ENCODE measurements at regions not wholly inside any gene's neighbourhood (a gene's known extent, or its start where the extent isn't known, plus 50 kb on each side); places are given as distances from the start of the nearest gene placed in this dataset.

- peak; percentile 18 for ATAC-seq
- Mint-ChIP-seq H3K9me3 (peaks cover 5% of the 10 kb centered on the region), H3K36me3 (no peaks in the 10 kb centered on the region), H3K27me3 (peaks cover 19% of the 10 kb centered on the region), H3K4me1 (no peaks in the 10 kb centered on the region), H3K4me3 (no peak overlapping the region), H3K27ac (no peak overlapping the region)
Observed at GRCh38 chr10:75347186-75347585, 54.4 kb downstream of the ZNF503 start.

- Mint-ChIP-seq H3K27ac (no peak overlapping the region), H3K36me3 (no peaks in the 10 kb centered on the region), H3K9me3 (peaks cover 5% of the 10 kb centered on the region), H3K4me1 (no peaks in the 10 kb centered on the region), H3K4me3 (no peak overlapping the region), H3K27me3 (peaks cover 19% of the 10 kb centered on the region)
- no peak for ATAC-seq
Observed at GRCh38 chr10:75345738-75346137, 55.8 kb downstream of the ZNF503 start.

GRCh38 chr10:75344170-75344569 is 57.4 kb downstream of the ZNF503 start:
- H3K4me3 Mint-ChIP-seq = no peak overlapping the region
- no peak overlapping the region for H3K27ac Mint-ChIP-seq
- H3K4me1 Mint-ChIP-seq = no peaks in the 10 kb centered on the region
- no peaks in the 10 kb centered on the region for H3K36me3 Mint-ChIP-seq
- peaks cover 23% of the 10 kb centered on the region for H3K27me3 Mint-ChIP-seq
- ATAC-seq = no peak
- peaks cover 5% of the 10 kb centered on the region for H3K9me3 Mint-ChIP-seq

DNA sequence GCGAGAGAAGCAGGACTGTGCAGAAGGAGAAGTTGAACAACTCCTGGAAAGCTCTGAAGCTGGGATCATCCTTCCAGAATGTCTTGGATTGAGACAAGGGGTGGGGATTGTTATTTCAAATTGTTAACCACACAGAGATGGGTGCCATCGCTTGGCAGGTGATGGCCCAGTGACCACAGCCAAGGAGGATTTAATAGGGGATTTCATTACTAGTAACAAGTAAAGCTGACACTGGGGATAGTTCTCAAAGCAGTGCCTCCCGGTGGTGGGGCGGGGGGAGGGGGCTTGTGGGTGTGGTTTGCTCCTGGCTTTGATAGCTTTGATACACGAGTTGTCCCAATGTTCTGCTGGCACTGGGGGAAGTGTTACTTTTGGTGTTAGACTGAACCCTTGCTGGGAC is 59.2 kb downstream of the ZNF503 start:
- Mint-ChIP-seq H3K36me3 (no peaks in the 10 kb centered on the region), H3K9me3 (peaks cover 8% of the 10 kb centered on the region), H3K27me3 (peaks cover 29% of the 10 kb centered on the region), H3K4me1 (no peaks in the 10 kb centered on the region), H3K4me3 (no peak overlapping the region), H3K27ac (no peak overlapping the region)
- no peak for ATAC-seq

- Mint-ChIP-seq H3K4me1 (peaks cover 11% of the 10 kb centered on the region), H3K9me3 (peaks cover 16% of the 10 kb centered on the region), H3K36me3 (peaks cover 8% of the 10 kb centered on the region), H3K4me3 (no peak overlapping the region), H3K27me3 (peaks cover 20% of the 10 kb centered on the region), H3K27ac (peak overlapping the region; percentile 28)
- peak; percentile 74 for ATAC-seq
Observed at GRCh38 chr10:75335983-75336382, 65.6 kb downstream of the ZNF503 start.

- Mint-ChIP-seq H3K4me1 (peaks cover 11% of the 10 kb centered on the region), H3K9me3 (peaks cover 16% of the 10 kb centered on the region), H3K4me3 (no peak overlapping the region)
Observed at GRCh38 chr10:75335191-75335590, 66.4 kb downstream of the ZNF503 start.

DNA sequence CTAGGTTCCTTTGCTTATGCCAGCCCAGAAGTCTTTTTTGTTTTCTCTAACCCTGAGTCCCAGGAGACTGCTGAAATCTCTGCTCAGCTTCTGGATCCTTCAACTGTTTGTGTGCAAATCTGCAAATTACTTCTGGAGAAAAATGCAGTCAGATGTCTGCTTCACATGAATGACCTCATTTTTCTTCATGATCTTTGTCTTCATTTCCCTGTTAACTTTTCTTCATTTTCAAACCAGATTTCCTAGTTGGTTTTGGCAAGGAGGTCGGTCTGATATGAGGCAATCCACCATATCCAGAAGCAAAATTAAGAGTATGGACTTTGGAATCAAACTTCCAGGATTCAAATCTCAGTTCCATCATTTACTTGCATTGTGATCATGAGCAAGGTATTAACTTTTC is 66.8 kb downstream of the ZNF503 start:
- Mint-ChIP-seq H3K4me3 (no peak overlapping the region), H3K9me3 (peaks cover 16% of the 10 kb centered on the region), H3K27me3 (peaks cover 33% of the 10 kb centered on the region), H3K4me1 (peaks cover 11% of the 10 kb centered on the region), H3K36me3 (peaks cover 8% of the 10 kb centered on the region), H3K27ac (no peak overlapping the region)
- no peak for ATAC-seq

More at GRCh38 chr10:75335191-75335590, 66.4 kb downstream of the ZNF503 start:
- H3K36me3 Mint-ChIP-seq = peaks cover 8% of the 10 kb centered on the region
- no peak overlapping the region for H3K27ac Mint-ChIP-seq
- peaks cover 28% of the 10 kb centered on the region for H3K27me3 Mint-ChIP-seq
- no peak for ATAC-seq

GRCh38 chr10:75332081-75332480 is 69.5 kb downstream of the ZNF503 start:
- Mint-ChIP-seq H3K36me3 (peaks cover 8% of the 10 kb centered on the region), H3K27ac (no peak overlapping the region), H3K27me3 (peaks cover 30% of the 10 kb centered on the region), H3K4me1 (peaks cover 11% of the 10 kb centered on the region), H3K9me3 (peaks cover 13% of the 10 kb centered on the region), H3K4me3 (no peak overlapping the region)
- no peak for ATAC-seq

GRCh38 chr10:75331081-75331480 is 70.5 kb downstream of the ZNF503 start:
- H3K36me3 Mint-ChIP-seq = peaks cover 7% of the 10 kb centered on the region
- no peak overlapping the region for H3K27ac Mint-ChIP-seq
- H3K27me3 Mint-ChIP-seq = peaks cover 30% of the 10 kb centered on the region
- H3K9me3 Mint-ChIP-seq = peaks cover 12% of the 10 kb centered on the region
- ATAC-seq = no peak
- peaks cover 7% of the 10 kb centered on the region for H3K4me1 Mint-ChIP-seq
- H3K4me3 Mint-ChIP-seq = no peak overlapping the region

DNA sequence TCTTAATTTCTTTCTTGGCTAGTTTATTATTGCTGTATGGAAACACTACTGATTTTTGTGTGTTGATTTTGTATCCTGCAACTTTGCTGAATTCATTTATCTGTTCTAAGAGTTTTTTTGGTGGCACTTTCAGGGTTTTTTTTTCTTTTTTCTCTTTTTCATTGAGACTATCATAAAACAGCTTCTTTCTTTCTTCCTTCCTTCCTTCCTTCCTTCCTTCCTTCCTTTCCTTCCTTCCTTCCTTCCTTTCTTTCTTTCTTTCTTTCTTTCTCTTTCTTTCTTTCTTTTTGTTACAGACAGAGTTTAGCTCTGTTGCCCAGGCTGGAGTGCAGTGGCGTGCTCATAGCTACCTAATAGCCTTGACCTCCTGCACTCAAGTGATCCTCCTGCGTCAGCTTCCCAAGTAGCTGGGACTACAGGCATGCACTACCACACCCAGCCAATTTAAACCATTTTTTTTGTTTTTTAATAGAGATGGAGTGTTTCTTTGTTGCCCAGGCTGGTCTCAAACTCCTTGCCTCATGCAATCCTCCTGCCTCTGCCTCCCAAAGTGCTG is 72.3 kb downstream of the ZNF503 start:
- H3K4me3 Mint-ChIP-seq = no peak overlapping the region
- H3K4me1 Mint-ChIP-seq = no peaks in the 10 kb centered on the region
- ATAC-seq = no peak
- peaks cover 3% of the 10 kb centered on the region for H3K9me3 Mint-ChIP-seq
- peaks cover 30% of the 10 kb centered on the region for H3K27me3 Mint-ChIP-seq
- no peaks in the 10 kb centered on the region for H3K36me3 Mint-ChIP-seq
- no peak overlapping the region for H3K27ac Mint-ChIP-seq

GRCh38 chr10:75326306-75326705 is 75.3 kb downstream of the ZNF503 start:
- Mint-ChIP-seq H3K27me3 (peaks cover 30% of the 10 kb centered on the region), H3K27ac (no peak overlapping the region)

GRCh38 chr10:75319274-75319673 is 82.3 kb downstream of the ZNF503 start:
- Mint-ChIP-seq H3K36me3 (no peaks in the 10 kb centered on the region), H3K27ac (no peak overlapping the region), H3K4me3 (no peak overlapping the region), H3K4me1 (no peaks in the 10 kb centered on the region), H3K27me3 (peaks cover 9% of the 10 kb centered on the region), H3K9me3 (peaks cover 20% of the 10 kb centered on the region)
- no peak for ATAC-seq

More at GRCh38 chr10:75326306-75326705, 75.3 kb downstream of the ZNF503 start:
- Mint-ChIP-seq H3K4me3 (no peak overlapping the region), H3K9me3 (peaks cover 7% of the 10 kb centered on the region), H3K4me1 (no peaks in the 10 kb centered on the region), H3K36me3 (no peaks in the 10 kb centered on the region)
- no peak for ATAC-seq

GRCh38 chr10:75314570-75314969 is 78.8 kb upstream of the COMTD1 start:
- ATAC-seq = no peak
- no peaks in the 10 kb centered on the region for H3K4me1 Mint-ChIP-seq
- H3K4me3 Mint-ChIP-seq = no peak overlapping the region
- no peak overlapping the region for H3K27ac Mint-ChIP-seq
- H3K27me3 Mint-ChIP-seq = peaks cover 20% of the 10 kb centered on the region
- H3K36me3 Mint-ChIP-seq = peaks cover 4% of the 10 kb centered on the region
- H3K9me3 Mint-ChIP-seq = peaks cover 30% of the 10 kb centered on the region

DNA sequence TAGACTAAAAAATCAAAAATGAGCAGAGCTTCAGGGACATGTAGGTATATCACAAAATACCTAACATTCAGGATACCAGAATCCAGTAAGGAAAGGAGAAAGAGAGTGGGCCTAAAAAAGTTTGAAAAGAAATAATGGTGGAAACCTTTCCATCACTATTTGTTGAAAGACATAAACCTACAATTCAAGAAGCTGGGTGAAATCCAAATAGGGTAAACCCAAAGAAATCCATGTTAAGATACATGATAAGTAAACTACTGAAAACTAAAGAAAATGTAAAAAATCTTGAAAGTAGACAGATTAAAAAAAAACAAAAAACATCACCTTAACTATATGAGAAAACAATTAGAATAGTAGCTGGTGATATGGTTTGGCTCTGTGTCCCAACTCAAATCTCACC is 76.7 kb upstream of the COMTD1 start:
- H3K4me1 Mint-ChIP-seq = no peaks in the 10 kb centered on the region
- peaks cover 35% of the 10 kb centered on the region for H3K27me3 Mint-ChIP-seq
- no peak for ATAC-seq
- no peak overlapping the region for H3K4me3 Mint-ChIP-seq
- peaks cover 4% of the 10 kb centered on the region for H3K36me3 Mint-ChIP-seq
- H3K27ac Mint-ChIP-seq = no peak overlapping the region
- H3K9me3 Mint-ChIP-seq = peaks cover 29% of the 10 kb centered on the region

- Mint-ChIP-seq H3K36me3 (no peaks in the 10 kb centered on the region), H3K27ac (no peak overlapping the region), H3K9me3 (peaks cover 17% of the 10 kb centered on the region), H3K4me1 (no peaks in the 10 kb centered on the region), H3K27me3 (peaks cover 58% of the 10 kb centered on the region), H3K4me3 (no peak overlapping the region)
- no peak for ATAC-seq
Observed at GRCh38 chr10:75305675-75306074, 69.9 kb upstream of the COMTD1 start.

DNA sequence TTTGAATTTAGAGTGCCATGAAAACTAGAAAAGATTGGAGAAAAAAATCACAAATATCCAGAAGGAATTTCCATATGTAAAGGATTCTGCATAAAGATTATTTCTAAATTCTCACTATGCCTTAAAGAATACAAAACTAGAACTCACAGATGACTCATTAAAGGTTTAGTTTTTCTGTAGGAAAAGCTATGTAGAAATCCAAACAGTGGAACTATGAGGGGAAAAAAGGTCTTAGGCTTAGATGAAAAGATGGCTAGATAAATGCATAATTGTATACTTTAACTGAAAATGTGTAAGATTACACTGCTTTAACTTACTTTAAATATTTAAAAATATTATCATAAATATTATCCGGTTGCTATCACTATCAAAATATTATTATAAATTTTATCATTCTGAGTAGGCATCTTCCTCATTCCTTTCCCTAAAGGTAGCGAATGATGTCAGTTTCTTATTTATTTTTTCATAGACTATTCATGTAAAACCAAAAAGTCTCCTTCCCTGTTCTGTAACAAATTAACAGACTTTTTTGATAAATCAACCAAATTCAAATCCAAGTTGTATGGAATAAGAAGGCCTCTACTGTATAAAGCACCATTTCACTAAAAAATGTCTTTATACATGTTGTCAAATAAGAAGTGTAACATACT is 69.1 kb upstream of the COMTD1 start:
- Mint-ChIP-seq H3K36me3 (no peaks in the 10 kb centered on the region), H3K4me1 (no peaks in the 10 kb centered on the region), H3K9me3 (peaks cover 17% of the 10 kb centered on the region), H3K27ac (no peak overlapping the region), H3K4me3 (no peak overlapping the region), H3K27me3 (peaks cover 55% of the 10 kb centered on the region)
- ATAC-seq = no peak

Data from stimulated activated memory B cell treated with anti-CD40 and anti-IgM and Interleukin-4, amounts not matched to agents 10 μg/mL and 1 μg/mL and 100 μg/mL, for 72 hours (primary cell).